ENCODE measurements at regions not wholly inside any gene's neighbourhood (a gene's known extent, or its start where the extent isn't known, plus 50 kb on each side); places are given as distances from the start of the nearest gene placed in this dataset.
"Not testable (repeated sequence)": the region's sequence is repeated elsewhere in the genome, so short reads cannot be mapped to it uniquely, and the experiment has no call there.

- DNase-seq (ENCODE audit: low read depth, low spot score); H3K4me2 ChIP-seq (ENCODE audit: control insufficient read depth, extremely low read depth, insufficient read depth, low read depth, low read length); H3K9me1 ChIP-seq (ENCODE audit: control insufficient read depth, extremely low read depth, insufficient read depth, low read length); H3K79me2 ChIP-seq (ENCODE audit: control insufficient read depth, insufficient read depth, low read length); H3K36me3 ChIP-seq (ENCODE audit: control insufficient read depth in 2 of 2, extremely low read depth in 1 of 2, insufficient read depth in 2 of 2, low read length in 2 of 2); H3K27me3 ChIP-seq (ENCODE audit: control insufficient read depth, extremely low read depth, insufficient read depth, low read length); H3K4me3 ChIP-seq (ENCODE audit: control insufficient read depth in 2 of 3, extremely low read depth in 1 of 3, insufficient read depth in 2 of 3, low read depth in 1 of 3, low read length in 3 of 3); dilution Hi-C loops (cut with MboI; ENCODE audit: extremely low pct_ligation_motif_present, low sequenced_read_pairs); FAIRE-seq; H3K27ac ChIP-seq (ENCODE audit: control insufficient read depth, insufficient read depth, low read length); H4K20me1 ChIP-seq (ENCODE audit: control insufficient read depth, extremely low read depth, insufficient read depth, low read length); H3K9ac ChIP-seq (ENCODE audit: control insufficient read depth, extremely low read depth, insufficient read depth, low read length); H2AFZ ChIP-seq (ENCODE audit: control insufficient read depth, low read length); H3K9me3 ChIP-seq (ENCODE audit: control insufficient read depth, low read depth, low read length); H3K4me1 ChIP-seq (ENCODE audit: control insufficient read depth, extremely low read depth, insufficient read depth, low read length): not testable (repeated sequence)
Measured at GRCh38 chr12:8282181-8282580, 54.8 kb upstream of the FAM90A1 start.

- H2AFZ ChIP-seq (ENCODE audit: control insufficient read depth, low read length); dilution Hi-C loops (cut with MboI; ENCODE audit: extremely low pct_ligation_motif_present, low sequenced_read_pairs); H3K79me2 ChIP-seq (ENCODE audit: control insufficient read depth, insufficient read depth, low read length); H3K9ac ChIP-seq (ENCODE audit: control insufficient read depth, extremely low read depth, insufficient read depth, low read length); H3K9me1 ChIP-seq (ENCODE audit: control insufficient read depth, extremely low read depth, insufficient read depth, low read length); H3K27ac ChIP-seq (ENCODE audit: control insufficient read depth, insufficient read depth, low read length); H3K4me3 ChIP-seq (ENCODE audit: control insufficient read depth in 2 of 3, extremely low read depth in 1 of 3, insufficient read depth in 2 of 3, low read depth in 1 of 3, low read length in 3 of 3); H3K27me3 ChIP-seq (ENCODE audit: control insufficient read depth, extremely low read depth, insufficient read depth, low read length); H3K4me1 ChIP-seq (ENCODE audit: control insufficient read depth, extremely low read depth, insufficient read depth, low read length); H3K4me2 ChIP-seq (ENCODE audit: control insufficient read depth, extremely low read depth, insufficient read depth, low read depth, low read length); DNase-seq (ENCODE audit: low read depth, low spot score); H3K9me3 ChIP-seq (ENCODE audit: control insufficient read depth, low read depth, low read length); H3K36me3 ChIP-seq (ENCODE audit: control insufficient read depth in 2 of 2, extremely low read depth in 1 of 2, insufficient read depth in 2 of 2, low read length in 2 of 2); H4K20me1 ChIP-seq (ENCODE audit: control insufficient read depth, extremely low read depth, insufficient read depth, low read length); FAIRE-seq: not testable (repeated sequence)
Measured at GRCh38 chr12:8285681-8286080, 58.3 kb upstream of the FAM90A1 start.

GRCh38 chr12:8291764-8292163, 64.3 kb upstream of the FAM90A1 start:
- H3K36me3 ChIP-seq (ENCODE audit: control insufficient read depth in 2 of 2, extremely low read depth in 1 of 2, insufficient read depth in 2 of 2, low read length in 2 of 2); H3K27me3 ChIP-seq (ENCODE audit: control insufficient read depth, extremely low read depth, insufficient read depth, low read length); H3K9me3 ChIP-seq (ENCODE audit: control insufficient read depth, low read depth, low read length); H3K27ac ChIP-seq (ENCODE audit: control insufficient read depth, insufficient read depth, low read length); H2AFZ ChIP-seq (ENCODE audit: control insufficient read depth, low read length); H3K4me1 ChIP-seq (ENCODE audit: control insufficient read depth, extremely low read depth, insufficient read depth, low read length); H3K4me3 ChIP-seq (ENCODE audit: control insufficient read depth in 2 of 3, extremely low read depth in 1 of 3, insufficient read depth in 2 of 3, low read depth in 1 of 3, low read length in 3 of 3); H3K9me1 ChIP-seq (ENCODE audit: control insufficient read depth, extremely low read depth, insufficient read depth, low read length); H3K79me2 ChIP-seq (ENCODE audit: control insufficient read depth, insufficient read depth, low read length); dilution Hi-C loops (cut with MboI; ENCODE audit: extremely low pct_ligation_motif_present, low sequenced_read_pairs); H3K4me2 ChIP-seq (ENCODE audit: control insufficient read depth, extremely low read depth, insufficient read depth, low read depth, low read length); H4K20me1 ChIP-seq (ENCODE audit: control insufficient read depth, extremely low read depth, insufficient read depth, low read length); FAIRE-seq; DNase-seq (ENCODE audit: low read depth, low spot score); H3K9ac ChIP-seq (ENCODE audit: control insufficient read depth, extremely low read depth, insufficient read depth, low read length): not testable (repeated sequence)

GRCh38 chr12:8294662-8295061, 67.2 kb upstream of the FAM90A1 start:
- H3K4me2 ChIP-seq (ENCODE audit: control insufficient read depth, extremely low read depth, insufficient read depth, low read depth, low read length); H4K20me1 ChIP-seq (ENCODE audit: control insufficient read depth, extremely low read depth, insufficient read depth, low read length); H3K79me2 ChIP-seq (ENCODE audit: control insufficient read depth, insufficient read depth, low read length); H3K27ac ChIP-seq (ENCODE audit: control insufficient read depth, insufficient read depth, low read length); H3K9ac ChIP-seq (ENCODE audit: control insufficient read depth, extremely low read depth, insufficient read depth, low read length); H2AFZ ChIP-seq (ENCODE audit: control insufficient read depth, low read length); DNase-seq (ENCODE audit: low read depth, low spot score); H3K9me1 ChIP-seq (ENCODE audit: control insufficient read depth, extremely low read depth, insufficient read depth, low read length); FAIRE-seq; H3K4me3 ChIP-seq (ENCODE audit: control insufficient read depth in 2 of 3, extremely low read depth in 1 of 3, insufficient read depth in 2 of 3, low read depth in 1 of 3, low read length in 3 of 3); H3K36me3 ChIP-seq (ENCODE audit: control insufficient read depth in 2 of 2, extremely low read depth in 1 of 2, insufficient read depth in 2 of 2, low read length in 2 of 2); H3K27me3 ChIP-seq (ENCODE audit: control insufficient read depth, extremely low read depth, insufficient read depth, low read length); H3K4me1 ChIP-seq (ENCODE audit: control insufficient read depth, extremely low read depth, insufficient read depth, low read length); dilution Hi-C loops (cut with MboI; ENCODE audit: extremely low pct_ligation_motif_present, low sequenced_read_pairs); H3K9me3 ChIP-seq (ENCODE audit: control insufficient read depth, low read depth, low read length): not testable (repeated sequence)

GRCh38 chr12:8308611-8309010, 81.2 kb upstream of the FAM90A1 start:
- H3K9ac ChIP-seq (ENCODE audit: control insufficient read depth, extremely low read depth, insufficient read depth, low read length); H3K4me1 ChIP-seq (ENCODE audit: control insufficient read depth, extremely low read depth, insufficient read depth, low read length); H4K20me1 ChIP-seq (ENCODE audit: control insufficient read depth, extremely low read depth, insufficient read depth, low read length); H3K9me3 ChIP-seq (ENCODE audit: control insufficient read depth, low read depth, low read length); H3K79me2 ChIP-seq (ENCODE audit: control insufficient read depth, insufficient read depth, low read length); H3K4me3 ChIP-seq (ENCODE audit: control insufficient read depth in 2 of 3, extremely low read depth in 1 of 3, insufficient read depth in 2 of 3, low read depth in 1 of 3, low read length in 3 of 3); H3K27me3 ChIP-seq (ENCODE audit: control insufficient read depth, extremely low read depth, insufficient read depth, low read length); H3K27ac ChIP-seq (ENCODE audit: control insufficient read depth, insufficient read depth, low read length); DNase-seq (ENCODE audit: low read depth, low spot score); H3K4me2 ChIP-seq (ENCODE audit: control insufficient read depth, extremely low read depth, insufficient read depth, low read depth, low read length); FAIRE-seq; H2AFZ ChIP-seq (ENCODE audit: control insufficient read depth, low read length); dilution Hi-C loops (cut with MboI; ENCODE audit: extremely low pct_ligation_motif_present, low sequenced_read_pairs); H3K9me1 ChIP-seq (ENCODE audit: control insufficient read depth, extremely low read depth, insufficient read depth, low read length); H3K36me3 ChIP-seq (ENCODE audit: control insufficient read depth in 2 of 2, extremely low read depth in 1 of 2, insufficient read depth in 2 of 2, low read length in 2 of 2): not testable (repeated sequence)
